ENCODE measurements at regions not wholly inside any gene's neighbourhood (a gene's known extent, or its start where the extent isn't known, plus 50 kb on each side); places are given as distances from the start of the nearest gene placed in this dataset.

GRCh38 chr20:9919271-9920014 is 80.6 kb upstream of the PAK5 start:
- no peak for DNase-seq

- DNase-seq, result no peak
These were observed 79.5 kb upstream of the PAK5 start for GRCh38 chr20:9918348-9918747.

- no peak for DNase-seq
These were observed 77.9 kb upstream of the PAK5 start for GRCh38 chr20:9916761-9917160.

- DNase-seq, result peak; percentile 34
These were observed 74.1 kb upstream of the PAK5 start for GRCh38 chr20:9912858-9913434.

- DNase-seq, result no peak
These were observed 73.4 kb upstream of the PAK5 start for GRCh38 chr20:9912290-9912689.

- DNase-seq, result no peak
These were observed 72.6 kb upstream of the PAK5 start for GRCh38 chr20:9911519-9911918.

- no peak for DNase-seq
These were observed 70.3 kb upstream of the PAK5 start for GRCh38 chr20:9909167-9909566.

- no peak for DNase-seq
These were observed 64.3 kb upstream of the PAK5 start for GRCh38 chr20:9903048-9903655.

- DNase-seq, result no peak
These were observed 50.5 kb upstream of the PAK5 start for GRCh38 chr20:9889270-9889981.

Data from fibroblast of upper back skin (primary cell).